GM18867 (cell line): ENCODE measurements at regions not wholly inside any gene's neighbourhood (a gene's known extent, or its start where the extent isn't known, plus 50 kb on each side); places are given as distances from the start of the nearest gene placed in this dataset.
A peak's percentile ranks its signal among the peaks of the same experiment; 100 is the strongest.
"Not testable (repeated sequence)": the region's sequence is repeated elsewhere in the genome, so short reads cannot be mapped to it uniquely, and the experiment has no call there.

ENCODE experiments used
- ATAC-seq: cut with Tn5 transposase; IDR thresholded peaks from one replicate; pipeline ENCODE4 v1.9.1; 2021; ENCODE audit warnings: mild to moderate bottlenecking, moderate library complexity; ENCODE audit not compliant: unreplicated experiment

- ATAC-seq = not testable (repeated sequence)
Measured at GRCh38 chr7:150169943-150170490, 153.1 kb upstream of the LRRC61 start.

DNA sequence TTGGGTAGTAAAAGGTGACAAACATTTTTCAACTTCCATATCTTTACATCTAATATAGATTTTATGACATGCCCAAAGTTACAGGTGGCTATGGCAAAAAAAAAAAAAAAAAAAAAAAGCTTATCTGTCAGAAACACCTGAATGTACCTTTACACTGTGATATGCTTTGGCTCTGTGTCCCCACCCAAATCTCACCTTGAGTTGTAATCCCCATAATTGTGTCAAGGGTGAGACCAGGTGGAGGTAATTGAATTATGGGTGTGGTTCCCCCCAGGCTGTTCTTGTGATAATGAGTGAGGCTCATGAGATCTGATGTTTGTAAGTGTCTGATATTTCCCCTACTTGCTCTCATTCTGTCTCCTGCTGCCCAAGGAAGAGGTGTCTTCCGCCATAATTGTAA, 139.6 kb upstream of the LRRC61 start:
- ATAC-seq = not testable (repeated sequence)

GRCh38 chr7:150189963-150190362, 133.2 kb upstream of the LRRC61 start:
- peak; percentile 95 for ATAC-seq

DNA sequence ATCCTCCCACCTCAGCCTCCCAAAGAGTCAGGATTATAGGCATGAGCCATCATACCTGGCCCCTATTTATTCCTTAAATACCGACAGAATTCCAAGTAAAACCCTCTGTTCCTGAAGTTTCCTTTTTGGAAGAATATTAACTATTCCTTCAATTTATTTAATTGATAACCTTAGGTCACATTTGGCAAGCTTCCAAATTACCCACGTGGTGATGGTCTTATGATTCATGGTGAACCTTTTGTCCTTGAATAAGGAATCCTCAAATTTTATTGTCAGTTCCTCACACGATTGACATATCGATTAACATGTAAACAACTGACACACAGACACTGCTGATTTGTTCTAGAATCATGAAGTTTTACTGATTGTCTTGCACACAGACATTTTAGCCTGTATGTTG, 130.6 kb upstream of the LRRC61 start:
- not testable (repeated sequence) for ATAC-seq

GRCh38 chr7:150193866-150194265, 129.3 kb upstream of the LRRC61 start:
- not testable (repeated sequence) for ATAC-seq
